HL-60 (cell line): ENCODE measurements at regions not wholly inside any gene's neighbourhood (a gene's known extent, or its start where the extent isn't known, plus 50 kb on each side); places are given as distances from the start of the nearest gene placed in this dataset.

ENCODE experiments used
- GABPA ChIP-seq: IDR thresholded peaks from 2 replicates; pipeline ENCODE4 v1.6.1; 2012; ENCODE audit warnings: low read depth
- POLR2AphosphoS5 ChIP-seq: IDR thresholded peaks from 2 replicates; pipeline ENCODE4 v1.6.1; 2012; ENCODE audit warnings: low read depth
- SPI1 ChIP-seq: IDR thresholded peaks from 2 replicates; pipeline ENCODE4 v1.6.1; 2012; ENCODE audit warnings: low read depth, mild to moderate bottlenecking, borderline replicate concordance
- TF ChIP-seq, protein P1 (sequence below): IDR thresholded peaks from one replicate; pipeline ENCODE4 v1.5.1; 2011; ENCODE audit warnings: low read length, control low read depth, inconsistent platforms; ENCODE audit not compliant: insufficient read depth
- TF ChIP-seq, protein P2 (sequence below): IDR thresholded peaks from 2 replicates; pipeline ENCODE4 v1.6.1; 2012; ENCODE audit warnings: low read depth; ENCODE audit not compliant: insufficient replicate concordance

GRCh38 chr16:59330019-59330670 lies 596.0 kb upstream of the GOT2 start:
- TF ChIP-seq, protein P1, sequence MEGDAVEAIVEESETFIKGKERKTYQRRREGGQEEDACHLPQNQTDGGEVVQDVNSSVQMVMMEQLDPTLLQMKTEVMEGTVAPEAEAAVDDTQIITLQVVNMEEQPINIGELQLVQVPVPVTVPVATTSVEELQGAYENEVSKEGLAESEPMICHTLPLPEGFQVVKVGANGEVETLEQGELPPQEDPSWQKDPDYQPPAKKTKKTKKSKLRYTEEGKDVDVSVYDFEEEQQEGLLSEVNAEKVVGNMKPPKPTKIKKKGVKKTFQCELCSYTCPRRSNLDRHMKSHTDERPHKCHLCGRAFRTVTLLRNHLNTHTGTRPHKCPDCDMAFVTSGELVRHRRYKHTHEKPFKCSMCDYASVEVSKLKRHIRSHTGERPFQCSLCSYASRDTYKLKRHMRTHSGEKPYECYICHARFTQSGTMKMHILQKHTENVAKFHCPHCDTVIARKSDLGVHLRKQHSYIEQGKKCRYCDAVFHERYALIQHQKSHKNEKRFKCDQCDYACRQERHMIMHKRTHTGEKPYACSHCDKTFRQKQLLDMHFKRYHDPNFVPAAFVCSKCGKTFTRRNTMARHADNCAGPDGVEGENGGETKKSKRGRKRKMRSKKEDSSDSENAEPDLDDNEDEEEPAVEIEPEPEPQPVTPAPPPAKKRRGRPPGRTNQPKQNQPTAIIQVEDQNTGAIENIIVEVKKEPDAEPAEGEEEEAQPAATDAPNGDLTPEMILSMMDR, result no peak
- TF ChIP-seq POLR2AphosphoS5, result no peak
- no peak for TF ChIP-seq SPI1
- TF ChIP-seq GABPA, result no peak
- TF ChIP-seq, protein P2, sequence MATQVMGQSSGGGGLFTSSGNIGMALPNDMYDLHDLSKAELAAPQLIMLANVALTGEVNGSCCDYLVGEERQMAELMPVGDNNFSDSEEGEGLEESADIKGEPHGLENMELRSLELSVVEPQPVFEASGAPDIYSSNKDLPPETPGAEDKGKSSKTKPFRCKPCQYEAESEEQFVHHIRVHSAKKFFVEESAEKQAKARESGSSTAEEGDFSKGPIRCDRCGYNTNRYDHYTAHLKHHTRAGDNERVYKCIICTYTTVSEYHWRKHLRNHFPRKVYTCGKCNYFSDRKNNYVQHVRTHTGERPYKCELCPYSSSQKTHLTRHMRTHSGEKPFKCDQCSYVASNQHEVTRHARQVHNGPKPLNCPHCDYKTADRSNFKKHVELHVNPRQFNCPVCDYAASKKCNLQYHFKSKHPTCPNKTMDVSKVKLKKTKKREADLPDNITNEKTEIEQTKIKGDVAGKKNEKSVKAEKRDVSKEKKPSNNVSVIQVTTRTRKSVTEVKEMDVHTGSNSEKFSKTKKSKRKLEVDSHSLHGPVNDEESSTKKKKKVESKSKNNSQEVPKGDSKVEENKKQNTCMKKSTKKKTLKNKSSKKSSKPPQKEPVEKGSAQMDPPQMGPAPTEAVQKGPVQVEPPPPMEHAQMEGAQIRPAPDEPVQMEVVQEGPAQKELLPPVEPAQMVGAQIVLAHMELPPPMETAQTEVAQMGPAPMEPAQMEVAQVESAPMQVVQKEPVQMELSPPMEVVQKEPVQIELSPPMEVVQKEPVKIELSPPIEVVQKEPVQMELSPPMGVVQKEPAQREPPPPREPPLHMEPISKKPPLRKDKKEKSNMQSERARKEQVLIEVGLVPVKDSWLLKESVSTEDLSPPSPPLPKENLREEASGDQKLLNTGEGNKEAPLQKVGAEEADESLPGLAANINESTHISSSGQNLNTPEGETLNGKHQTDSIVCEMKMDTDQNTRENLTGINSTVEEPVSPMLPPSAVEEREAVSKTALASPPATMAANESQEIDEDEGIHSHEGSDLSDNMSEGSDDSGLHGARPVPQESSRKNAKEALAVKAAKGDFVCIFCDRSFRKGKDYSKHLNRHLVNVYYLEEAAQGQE, result no peak
